HepG2 (cell line): ENCODE measurements at regions not wholly inside any gene's neighbourhood (a gene's known extent, or its start where the extent isn't known, plus 50 kb on each side); places are given as distances from the start of the nearest gene placed in this dataset.
"Not testable (repeated sequence)": the region's sequence is repeated elsewhere in the genome, so short reads cannot be mapped to it uniquely, and the experiment has no call there.

Source experiments
- ATAC-seq: fragments of 200-7000 bp; cut with Tn5 transposase; 3 replicates; pipeline ENCODE4 v1.9.1; 2020; ENCODE audit warnings: mild to moderate bottlenecking, moderate library complexity
- BruUV-seq: library from RNA; stranded (reverse); fragments of 400-500 nt; replicated peaks from 2 replicates; lab custom pipeline; 2021; lab: Mats Ljungman, UMichigan
- CTCF ChIA-PET: fragments of 300-600 bp; formaldehyde crosslinking; extraction: SDS; loops from one replicate; lab custom pipeline; 2021; ENCODE audit warnings: low total read pairs, inconsistent platforms, low intra/inter-chr PET ratio; lab: Yijun Ruan, JAX
- POLR2A ChIA-PET: fragments of 350-600 bp; sonication (Branson Sonifier 250); formaldehyde crosslinking; loops from one replicate; lab custom pipeline; 2020; ENCODE audit warnings: antibody characterized with exemption, inconsistent platforms; lab: Yijun Ruan, JAX
- DNase-seq: peaks from one replicate; pipeline ENCODE4 v3.0.0-alpha.2; 2015; ENCODE audit warnings: low spot score
- FAIRE-seq: peaks from 3 replicates; lab custom pipeline; 2011; peaks lifted over from hg19 to GRCh38; lab: Jason Lieb, UNC
- H2AFZ ChIP-seq: one replicate; pipeline ENCODE4 v1.6.1; 2011; ENCODE audit warnings: low read length, inconsistent platforms
- H3K27ac ChIP-seq: fragments of 300-600 bp; 3 replicates; pipeline ENCODE4 v1.8.0; 2011; ENCODE audit warnings: mixed run types, mild to moderate bottlenecking, mixed read lengths, low read length, inconsistent platforms; ENCODE audit not compliant: insufficient read depth; ENCODE audit errors: extremely low read length
- H3K27me3 ChIP-seq, 2 experiments: fragments of 200-600 bp in 1 of 2; 2 replicates in 1 of 2; 3 replicates in 1 of 2; pipeline versions ENCODE4 v1.6.0 to v1.8.0; 2011; ENCODE audit warnings: low read length in 2 of 2, mild to moderate bottlenecking in 2 of 2, moderate library complexity in 2 of 2, inconsistent platforms in 1 of 2; ENCODE audit not compliant: insufficient read depth in 2 of 2, control insufficient read depth in 1 of 2
- H3K36me3 ChIP-seq, 2 experiments: fragments of 200-600 bp in 1 of 2; replicated peaks in 1 of 2; 2 replicates in 1 of 2; 3 replicates in 1 of 2; pipeline versions ENCODE4 v1.5.1 to v1.8.0; 2011; ENCODE audit warnings: low read length in 2 of 2, inconsistent platforms in 1 of 2; ENCODE audit not compliant: insufficient read depth in 2 of 2, control insufficient read depth in 1 of 2
- H3K4me1 ChIP-seq: 2 replicates; pipeline ENCODE4 v1.5.1; 2012; ENCODE audit warnings: low read length, inconsistent platforms; ENCODE audit not compliant: insufficient read depth
- H3K4me2 ChIP-seq: 2 replicates; pipeline ENCODE4 v1.6.0; 2011; ENCODE audit warnings: low read depth, low read length, inconsistent platforms
- H3K4me3 ChIP-seq, 3 experiments: fragments of 200-600 bp in 1 of 3; sonication (generic), shearing (Covaris generic) in 1 of 3; replicated peaks in 1 of 3; 2 replicates each; pipeline ENCODE4 v1.5.1; 2011 to 2016; ENCODE audit warnings: low read length in 3 of 3, inconsistent platforms in 2 of 3, low read depth in 2 of 3, mild to moderate bottlenecking in 2 of 3, control low read depth in 1 of 3, mixed read lengths in 1 of 3; ENCODE audit not compliant: insufficient read depth in 1 of 3
- H3K79me2 ChIP-seq: one replicate; pipeline ENCODE4 v1.6.1; 2011; ENCODE audit warnings: low read length, inconsistent platforms; ENCODE audit not compliant: insufficient read depth
- H3K9ac ChIP-seq: 2 replicates; pipeline ENCODE4 v1.6.0; 2011; ENCODE audit warnings: mild to moderate bottlenecking, low read depth, low read length, inconsistent platforms; ENCODE audit not compliant: insufficient read depth
- H3K9me3 ChIP-seq: 2 replicates; pipeline ENCODE4 v1.5.1; 2012; ENCODE audit warnings: mild to moderate bottlenecking, low read length
- H4K20me1 ChIP-seq: 2 replicates; pipeline ENCODE4 v1.6.0; 2011; ENCODE audit warnings: inconsistent platforms, mild to moderate bottlenecking, low read length, moderate library complexity; ENCODE audit not compliant: insufficient read depth
- BCL6 ChIP-seq: IDR thresholded peaks from 2 replicates; pipeline ENCODE4 v1.6.1; 2016; ENCODE audit warnings: missing genetic modification reagents, missing compliant biosample characterization
- CBFB ChIP-seq: sonication (generic); formaldehyde crosslinking; IDR thresholded peaks from 2 replicates; pipeline ENCODE4 v1.4.0; 2020; ENCODE audit warnings: missing genetic modification reagents
- ELF4 ChIP-seq: sonication (generic); formaldehyde crosslinking; IDR thresholded peaks from 2 replicates; pipeline ENCODE4 v1.5.0; 2020; ENCODE audit warnings: missing genetic modification reagents, mild to moderate bottlenecking, moderate library complexity, borderline replicate concordance
- FOXA3 ChIP-seq: IDR thresholded peaks from 2 replicates; pipeline ENCODE4 v1.6.1; 2016; ENCODE audit warnings: missing genetic modification reagents, missing compliant biosample characterization
- FOXP1 ChIP-seq, 2 experiments: fragments of 450-650 bp in 1 of 2; IDR thresholded peaks; 2 replicates each; pipeline ENCODE4 v1.6.1; 2017 to 2018; ENCODE audit warnings: antibody characterized with exemption in 1 of 2
- HDAC1 ChIP-seq: sonication (generic); formaldehyde crosslinking; IDR thresholded peaks from 2 replicates; pipeline ENCODE4 v1.5.1; 2020; ENCODE audit warnings: mild to moderate bottlenecking, missing genetic modification reagents
- HNF4G ChIP-seq, 2 experiments: sonication (generic) in 1 of 2; formaldehyde crosslinking in 1 of 2; IDR thresholded peaks; 2 replicates each; pipeline versions ENCODE4 v1.4.0 to v1.6.1; 2011 to 2020; ENCODE audit warnings: borderline replicate concordance in 2 of 2, low read depth in 2 of 2, mild to moderate bottlenecking in 2 of 2, low read length in 1 of 2, missing genetic modification reagents in 1 of 2, moderate library complexity in 1 of 2
- MTA1 ChIP-seq: sonication (generic); formaldehyde crosslinking; IDR thresholded peaks from 2 replicates; pipeline ENCODE4 v1.4.0; 2020; ENCODE audit warnings: missing genetic modification reagents, mild to moderate bottlenecking, borderline replicate concordance
- NR2F2 ChIP-seq: IDR thresholded peaks from 2 replicates; pipeline ENCODE4 v1.6.1; 2012; ENCODE audit warnings: low read depth, inconsistent platforms, borderline replicate concordance
- PHF21A ChIP-seq: sonication (generic); formaldehyde crosslinking; IDR thresholded peaks from 2 replicates; pipeline ENCODE4 v1.5.0; 2020; ENCODE audit warnings: mild to moderate bottlenecking, missing genetic modification reagents
- REL ChIP-seq: sonication (generic); formaldehyde crosslinking; conservative IDR thresholded peaks from 2 replicates; pipeline ENCODE4 v1.8.0; 2022; ENCODE audit warnings: mild to moderate bottlenecking, missing genetic modification reagents, moderate library complexity
- SOX13 ChIP-seq, 3 experiments: fragments of 450-650 bp in 1 of 3; sonication (generic) in 1 of 3; formaldehyde crosslinking in 1 of 3; IDR thresholded peaks in 2 of 3; conservative IDR thresholded peaks in 1 of 3; 2 replicates each; pipeline versions ENCODE4 v1.5.0 to v1.6.1; 2016 to 2020; ENCODE audit warnings: antibody characterized with exemption in 1 of 3, mild to moderate bottlenecking in 1 of 3, missing compliant biosample characterization in 1 of 3, missing genetic modification reagents in 1 of 3, moderate library complexity in 1 of 3
- TBX2 ChIP-seq: sonication (generic); formaldehyde crosslinking; IDR thresholded peaks from 2 replicates; pipeline ENCODE4 v1.5.0; 2020; ENCODE audit warnings: missing genetic modification reagents, mild to moderate bottlenecking, borderline replicate concordance
- ZNF256 ChIP-seq: sonication (generic); formaldehyde crosslinking; conservative IDR thresholded peaks from 2 replicates; pipeline ENCODE4 v1.4.0; 2020; ENCODE audit warnings: missing genetic modification reagents
- ZNF292 ChIP-seq: sonication (generic); formaldehyde crosslinking; IDR thresholded peaks from 2 replicates; pipeline ENCODE4 v1.8.1; 2022; ENCODE audit warnings: mild to moderate bottlenecking, low read depth, missing genetic modification reagents, borderline replicate concordance
- ZNF564 ChIP-seq: sonication (generic); formaldehyde crosslinking; IDR thresholded peaks from 2 replicates; pipeline ENCODE4 v1.8.1; 2023; ENCODE audit warnings: mild to moderate bottlenecking, missing genetic modification reagents
- ZNF761 ChIP-seq: sonication (generic); formaldehyde crosslinking; conservative IDR thresholded peaks from 2 replicates; pipeline ENCODE4 v1.4.0; 2020; ENCODE audit warnings: mild to moderate bottlenecking, missing genetic modification reagents
- ZSCAN29 ChIP-seq: sonication (generic); formaldehyde crosslinking; conservative IDR thresholded peaks from 2 replicates; pipeline ENCODE4 v1.4.0; 2020; ENCODE audit warnings: mild to moderate bottlenecking, missing genetic modification reagents
- WGBS: methylation state at CpG from one replicate; pipeline ENCODE4 v1.1.6; 2017; ENCODE audit warnings: low lambda C conversion rate; 5-methylcytosine and 5-hydroxymethylcytosine counted together
- in situ Hi-C: cut with HindIII; loops from 2 replicates; pipeline ENCODE4 v1.10.0; 2017; ENCODE audit warnings: low pct_unique_long_range_greater_than_20kb; ENCODE audit not compliant: extremely low pct_ligation_motif_present
- intact Hi-C: fragments of 100-400 bp; cut with micrococcal nuclease; formaldehyde crosslinking; loops from one replicate; pipeline ENCODE4 v1.10.0; 2022; ENCODE audit not compliant: unreplicated experiment
- TF ChIP-seq, protein P1 (sequence below): sonication (generic); formaldehyde crosslinking; IDR thresholded peaks from 2 replicates; pipeline ENCODE4 v1.4.0; 2020; ENCODE audit warnings: missing genetic modification reagents

DNA sequence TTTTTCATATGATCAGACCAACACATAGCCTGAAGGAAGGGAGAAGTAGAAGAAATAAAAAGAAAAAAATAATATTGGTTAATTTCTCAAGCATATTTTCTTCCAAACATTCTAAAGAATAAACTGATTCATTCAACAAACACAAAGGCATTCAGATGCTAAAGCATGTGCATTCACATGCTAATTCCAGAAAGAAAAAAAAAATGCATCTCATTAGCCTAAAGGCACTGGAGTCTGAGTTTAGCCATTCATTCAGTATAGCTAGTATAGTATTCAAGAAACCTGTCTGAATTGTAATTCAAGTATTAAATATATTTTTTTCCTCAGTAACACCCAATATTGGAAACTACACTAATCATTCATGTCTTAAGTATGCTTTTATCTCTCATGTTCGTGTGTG is 61.0 kb upstream of the FER start (continued):
- TF ChIP-seq ZNF564 (CRISPR knock-in tag) (no peak), ZNF256 (CRISPR knock-in tag) (no peak), BCL6 (CRISPR knock-in tag) (no peak), ELF4 (CRISPR knock-in tag) (no peak), NR2F2 (no peak)

- H3K9ac ChIP-seq; H2AFZ ChIP-seq; H3K36me3 ChIP-seq; H3K27me3 ChIP-seq; H3K9me3 ChIP-seq; BruUV-seq; H3K79me2 ChIP-seq; CTCF ChIA-PET; H3K27ac ChIP-seq; in situ Hi-C loops; H4K20me1 ChIP-seq; TF ChIP-seq SOX13 (IDR thresholded peaks at IDR 0.05); HNF4G (CRISPR knock-in tag; IDR thresholded peaks at IDR 0.05; ENCODE audit: borderline replicate concordance, low read depth); FOXP1 (IDR thresholded peaks at IDR 0.05): not testable (repeated sequence)
- peak; percentile 80 for DNase-seq
- Histone ChIP-seq H3K4me3 (peak overlapping the region in 2 of 3 experiments; percentile 19 to 41; a peak in 4 of 6 replicates), H3K4me1 (peaks cover 14% of the 10 kb centered on the region), H3K4me2 (peak overlapping the region; percentile 66)
- ATAC-seq, result peak; percentile 97
- intact Hi-C loops, result loop anchor here (2.0 to 5.0 kb wide), 2 partner anchors 42 to 63 kb away; no protein-coding TSS in a partner anchor
- FAIRE-seq, result peak; percentile 76
- 3% methylated on average over 10 of the region's 19 CpGs for WGBS
- POLR2A ChIA-PET, result interaction anchor here (1.0 to 2.3 kb wide), 2 partner anchors 42 to 63 kb away, joined by 3 to 9 read pairs; partner anchors contain the start of gene FER
- TF ChIP-seq REL (CRISPR knock-in tag), result 0 out of 2 replicates have a peak, but pooled peaks have one; percentile 34
- peak in 1 of 2 experiments; percentile 24; a peak in 1 of 4 replicates for TF ChIP-seq SOX13 (CRISPR knock-in tag; conservative IDR thresholded peaks at IDR 0.05 in 1 of 2, IDR thresholded peaks at IDR 0.05 in 1 of 2)
- peak; percentile 57; the same call in 1 of the 2 replicates for TF ChIP-seq TBX2 (CRISPR knock-in tag)
- TF ChIP-seq, protein P1, sequence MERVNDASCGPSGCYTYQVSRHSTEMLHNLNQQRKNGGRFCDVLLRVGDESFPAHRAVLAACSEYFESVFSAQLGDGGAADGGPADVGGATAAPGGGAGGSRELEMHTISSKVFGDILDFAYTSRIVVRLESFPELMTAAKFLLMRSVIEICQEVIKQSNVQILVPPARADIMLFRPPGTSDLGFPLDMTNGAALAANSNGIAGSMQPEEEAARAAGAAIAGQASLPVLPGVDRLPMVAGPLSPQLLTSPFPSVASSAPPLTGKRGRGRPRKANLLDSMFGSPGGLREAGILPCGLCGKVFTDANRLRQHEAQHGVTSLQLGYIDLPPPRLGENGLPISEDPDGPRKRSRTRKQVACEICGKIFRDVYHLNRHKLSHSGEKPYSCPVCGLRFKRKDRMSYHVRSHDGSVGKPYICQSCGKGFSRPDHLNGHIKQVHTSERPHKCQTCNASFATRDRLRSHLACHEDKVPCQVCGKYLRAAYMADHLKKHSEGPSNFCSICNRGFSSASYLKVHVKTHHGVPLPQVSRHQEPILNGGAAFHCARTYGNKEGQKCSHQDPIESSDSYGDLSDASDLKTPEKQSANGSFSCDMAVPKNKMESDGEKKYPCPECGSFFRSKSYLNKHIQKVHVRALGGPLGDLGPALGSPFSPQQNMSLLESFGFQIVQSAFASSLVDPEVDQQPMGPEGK (CRISPR knock-in tag), result 0 out of 2 replicates have a peak, but pooled peaks have one; percentile 26
- 0 out of 2 replicates have a peak, but pooled peaks have one; percentile 6 for TF ChIP-seq CBFB
- peak; percentile 81 for TF ChIP-seq FOXA3 (CRISPR knock-in tag)
- TF ChIP-seq MTA1, result 0 out of 2 replicates have a peak, but pooled peaks have one; percentile 66
- peak; percentile 31; the same call in 1 of the 2 replicates for TF ChIP-seq HDAC1 (CRISPR knock-in tag)
- TF ChIP-seq ZNF292 (CRISPR knock-in tag), result peak; percentile 85; the same call in 1 of the 2 replicates
- TF ChIP-seq HNF4G (IDR thresholded peaks at IDR 0.05; ENCODE audit: borderline replicate concordance, low read depth, low read length), result peak; percentile 23; the same call in 1 of the 2 replicates
- peak; percentile 50; the same call in 1 of the 2 replicates for TF ChIP-seq FOXP1 (CRISPR knock-in tag; IDR thresholded peaks at IDR 0.05)
- TF ChIP-seq ZNF761, result 0 out of 2 replicates have a peak, but pooled peaks have one; percentile 27
- TF ChIP-seq ZSCAN29 (CRISPR knock-in tag), result 0 out of 2 replicates have a peak, but pooled peaks have one; percentile 31
- peak; percentile 28; the same call in 1 of the 2 replicates for TF ChIP-seq PHF21A (CRISPR knock-in tag)
Measured at GRCh38 chr5:108685448-108686216, 62.1 kb upstream of the FER start.
